Peyer's patch (tissue), 4 donors: ENCODE measurements at regions not wholly inside any gene's neighbourhood (a gene's known extent, or its start where the extent isn't known, plus 50 kb on each side); places are given as distances from the start of the nearest gene placed in this dataset.

Experiments used
- DNase-seq, 3 donors: peaks; one replicate each; pipeline ENCODE4 v3.0.0-alpha.2; 2017 to 2019
- H3K27ac ChIP-seq, 4 donors: fragments of 200-600 bp; sonication (generic); one replicate each; pipeline ENCODE4 v1.5.1; 2016 to 2019
- H3K27me3 ChIP-seq, 2 donors: fragments of 200-600 bp; sonication (generic); one replicate each; pipeline ENCODE4 v1.5.1; 2019
- H3K36me3 ChIP-seq, 3 donors: fragments of 200-600 bp; sonication (generic); one replicate each; pipeline ENCODE4 v1.5.1; 2016 to 2019
- H3K4me1 ChIP-seq, 4 donors: fragments of 200-600 bp; sonication (generic); one replicate each; pipeline ENCODE4 v1.5.1; 2016 to 2019
- H3K4me3 ChIP-seq, 4 donors: fragments of 200-600 bp; sonication (generic); 1 replicate in 3 of 4; 2 replicates in 1 of 4; pipeline ENCODE4 v1.5.1; 2016 to 2019; ENCODE audit warnings: mild to moderate bottlenecking in 1 of 4
- H3K9me3 ChIP-seq, 4 donors: fragments of 200-600 bp; sonication (generic); one replicate each; pipeline ENCODE4 v1.5.1; 2016 to 2019; ENCODE audit warnings: mild to moderate bottlenecking in 1 of 4
- CTCF ChIP-seq, 6 experiments: fragments of 450-650 bp in 4 of 6; fragments of 200-600 bp in 2 of 6; sonication (generic) in 1 of 6; IDR thresholded peaks; one replicate each; pipeline ENCODE4 v1.5.1; 2017 to 2019; ENCODE audit warnings: antibody characterized with exemption in 6 of 6, mild to moderate bottlenecking in 3 of 6, moderate library complexity in 1 of 6
- POLR2A ChIP-seq, 2 donors: fragments of 450-650 bp; IDR thresholded peaks; one replicate each; pipeline ENCODE4 v1.5.1; 2017; ENCODE audit warnings: antibody characterized with exemption in 2 of 2, mild to moderate bottlenecking in 2 of 2, moderate library complexity in 2 of 2

- Histone ChIP-seq H3K27me3 (no peaks in the 10 kb centered on the region), H3K36me3 (no peaks in the 10 kb centered on the region)
- TF ChIP-seq CTCF (IDR thresholded peaks at IDR 0.05) (no peak), POLR2A (IDR thresholded peaks at IDR 0.05) (no peak)
These were observed 437.8 kb downstream of the GRXCR1 start for GRCh38 chr4:43330288-43330687.

GRCh38 chr4:43331226-43332051, 438.9 kb downstream of the GRXCR1 start:
- H3K9me3 ChIP-seq = no peaks in the 10 kb centered on the region
- no peak for DNase-seq
- H3K36me3 ChIP-seq = no peaks in the 10 kb centered on the region
- TF ChIP-seq POLR2A (IDR thresholded peaks at IDR 0.05) (no peak), CTCF (IDR thresholded peaks at IDR 0.05) (no peak)
- H3K27me3 ChIP-seq = no peaks in the 10 kb centered on the region
- H3K27ac ChIP-seq = no peak overlapping the region
- H3K4me3 ChIP-seq = no peak overlapping the region
- no peaks in the 10 kb centered on the region for H3K4me1 ChIP-seq

More at GRCh38 chr4:43330288-43330687, 437.8 kb downstream of the GRXCR1 start:
- Histone ChIP-seq H3K4me3 (no peak overlapping the region), H3K4me1 (no peaks in the 10 kb centered on the region), H3K27ac (no peak overlapping the region), H3K9me3 (no peaks in the 10 kb centered on the region)
- DNase-seq = no peak

GRCh38 chr4:43332052-43332425, 439.5 kb downstream of the GRXCR1 start:
- Histone ChIP-seq H3K36me3 (no peaks in the 10 kb centered on the region), H3K27me3 (no peaks in the 10 kb centered on the region), H3K4me3 (no peak overlapping the region), H3K4me1 (no peaks in the 10 kb centered on the region), H3K9me3 (no peaks in the 10 kb centered on the region), H3K27ac (no peak overlapping the region)
- no peak for TF ChIP-seq CTCF (IDR thresholded peaks at IDR 0.05)
- no peak for TF ChIP-seq POLR2A (IDR thresholded peaks at IDR 0.05)
- DNase-seq = no peak

GRCh38 chr4:43337707-43338106, 445.2 kb downstream of the GRXCR1 start:
- Histone ChIP-seq H3K27me3 (no peaks in the 10 kb centered on the region), H3K9me3 (no peaks in the 10 kb centered on the region), H3K4me1 (no peaks in the 10 kb centered on the region), H3K4me3 (no peak overlapping the region), H3K27ac (no peak overlapping the region), H3K36me3 (no peaks in the 10 kb centered on the region)
- TF ChIP-seq POLR2A (IDR thresholded peaks at IDR 0.05) = no peak
- no peak for TF ChIP-seq CTCF (IDR thresholded peaks at IDR 0.05)
- DNase-seq = no peak

- Histone ChIP-seq H3K27me3 (no peaks in the 10 kb centered on the region), H3K36me3 (no peaks in the 10 kb centered on the region), H3K4me3 (no peak overlapping the region), H3K27ac (no peak overlapping the region), H3K4me1 (no peaks in the 10 kb centered on the region), H3K9me3 (no peaks in the 10 kb centered on the region)
- TF ChIP-seq POLR2A (IDR thresholded peaks at IDR 0.05) = no peak
- TF ChIP-seq CTCF (IDR thresholded peaks at IDR 0.05) = no peak
- no peak for DNase-seq
These were observed 446.9 kb downstream of the GRXCR1 start for GRCh38 chr4:43339435-43339834.
